ENCODE measurements at regions not wholly inside any gene's neighbourhood (a gene's known extent, or its start where the extent isn't known, plus 50 kb on each side); places are given as distances from the start of the nearest gene placed in this dataset.

- H3K36me3 Mint-ChIP-seq: no peaks in the 10 kb centered on the region
- no peak for ATAC-seq
- DNase-seq: no peak
- H3K4me1 Mint-ChIP-seq: no peaks in the 10 kb centered on the region
- peaks cover 4% of the 10 kb centered on the region for H3K9me3 Mint-ChIP-seq (ENCODE audit: low read depth)
- H3K27ac Mint-ChIP-seq: no peak overlapping the region
- CTCF ChIA-PET: no interaction called here
- no peaks in the 10 kb centered on the region for H3K27me3 Mint-ChIP-seq
- H3K4me3 Mint-ChIP-seq: no peak overlapping the region
Measured at GRCh38 chr2:52113338-52113737, 1081.4 kb upstream of the NRXN1 start.

DNA sequence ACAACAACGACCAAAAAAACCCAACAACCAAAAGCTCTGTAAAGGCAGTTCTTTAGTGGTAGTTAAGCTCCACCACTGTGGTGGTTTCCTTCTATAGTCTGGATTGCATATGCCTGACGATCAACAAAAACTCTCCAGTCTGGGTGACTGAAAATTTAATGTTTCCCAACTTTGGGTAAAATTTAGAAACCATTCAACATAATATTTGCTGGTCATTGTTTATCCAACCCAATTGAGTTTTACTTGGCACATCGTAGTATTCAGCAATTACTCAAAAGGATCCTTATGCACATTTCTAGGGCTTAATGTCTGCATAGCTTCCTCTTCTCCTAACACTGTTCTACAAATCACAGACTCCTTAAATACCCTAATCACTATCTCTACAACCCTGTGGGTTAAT, 1080.2 kb upstream of the NRXN1 start:
- no peak overlapping the region for H3K27ac Mint-ChIP-seq
- DNase-seq (no peak), ATAC-seq (no peak)
- no peaks in the 10 kb centered on the region for H3K36me3 Mint-ChIP-seq
- CTCF ChIA-PET: no interaction called here
- no peaks in the 10 kb centered on the region for H3K27me3 Mint-ChIP-seq
- no peaks in the 10 kb centered on the region for H3K4me1 Mint-ChIP-seq
- H3K9me3 Mint-ChIP-seq (ENCODE audit: low read depth): peaks cover 4% of the 10 kb centered on the region
- no peak overlapping the region for H3K4me3 Mint-ChIP-seq

DNA sequence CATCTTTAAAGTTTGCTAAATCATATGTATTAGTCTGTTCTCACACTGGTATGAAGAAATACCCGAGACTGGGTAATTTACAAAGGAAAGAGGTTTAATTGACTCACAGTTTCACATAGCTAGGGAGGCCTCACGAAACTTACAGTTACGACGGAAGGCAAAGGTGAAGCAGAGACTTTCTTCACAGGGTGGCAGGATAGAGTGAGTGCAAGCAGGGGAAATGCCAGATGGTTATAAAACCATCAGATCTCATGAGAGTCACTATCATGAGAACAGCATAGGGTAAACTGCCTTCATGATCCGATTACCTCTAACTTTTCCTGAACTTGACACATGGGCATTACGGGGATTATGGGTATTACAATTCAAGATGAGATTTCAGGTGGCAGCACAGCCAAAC, 1075.2 kb upstream of the NRXN1 start:
- no peak for ATAC-seq
- Mint-ChIP-seq H3K27ac (no peak overlapping the region), H3K27me3 (no peaks in the 10 kb centered on the region), H3K9me3 (ENCODE audit: low read depth) (peaks cover 10% of the 10 kb centered on the region), H3K4me3 (no peak overlapping the region), H3K36me3 (no peaks in the 10 kb centered on the region), H3K4me1 (no peaks in the 10 kb centered on the region)
- no peak for DNase-seq
- CTCF ChIA-PET: no interaction called here

DNA sequence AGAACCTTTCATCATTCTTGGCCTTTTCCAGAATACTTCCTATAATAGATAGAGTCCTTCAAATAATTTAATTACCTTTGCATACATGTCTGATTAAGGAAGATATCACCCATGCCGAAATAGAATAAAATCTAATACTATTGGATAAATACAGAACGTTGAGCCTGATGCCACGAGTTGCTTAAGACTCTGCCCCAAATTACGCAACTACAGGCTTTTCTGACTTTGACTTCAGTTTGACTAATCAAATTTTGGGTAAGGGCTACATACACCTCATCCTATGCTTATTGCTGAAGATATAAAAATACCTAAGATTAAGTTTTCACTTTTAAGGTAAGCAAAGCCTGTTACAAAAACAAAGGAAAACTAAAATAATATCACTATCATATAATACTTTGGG, 1065.1 kb upstream of the NRXN1 start:
- H3K36me3 Mint-ChIP-seq: no peaks in the 10 kb centered on the region
- no peak for DNase-seq
- CTCF ChIA-PET: no interaction called here
- no peaks in the 10 kb centered on the region for H3K4me1 Mint-ChIP-seq
- no peak overlapping the region for H3K4me3 Mint-ChIP-seq
- no peak overlapping the region for H3K27ac Mint-ChIP-seq
- peaks cover 2% of the 10 kb centered on the region for H3K9me3 Mint-ChIP-seq (ENCODE audit: low read depth)
- H3K27me3 Mint-ChIP-seq: no peaks in the 10 kb centered on the region
- no peak for ATAC-seq

DNA sequence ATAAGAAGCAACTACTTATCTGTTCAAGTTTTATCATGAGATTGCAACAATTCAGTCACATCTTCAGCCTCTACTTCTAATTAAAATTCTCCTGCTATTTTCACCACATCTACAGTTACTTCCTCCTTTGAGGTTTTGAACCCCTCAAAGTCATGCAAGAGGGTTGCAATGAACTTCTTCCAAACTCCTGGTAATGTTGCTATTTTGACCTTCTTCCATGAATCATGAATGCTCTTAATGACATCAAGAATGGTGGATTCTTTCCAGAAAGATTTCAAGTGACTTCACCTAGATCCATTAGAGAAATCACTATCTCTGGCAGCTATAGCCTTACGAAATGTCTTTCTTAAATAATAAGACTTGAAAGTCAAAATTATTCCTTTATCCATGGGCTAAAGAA, 1052.8 kb upstream of the NRXN1 start:
- no peak overlapping the region for H3K27ac Mint-ChIP-seq
- peaks cover 10% of the 10 kb centered on the region for H3K9me3 Mint-ChIP-seq (ENCODE audit: low read depth)
- no peak overlapping the region for H3K4me3 Mint-ChIP-seq
- H3K4me1 Mint-ChIP-seq: no peaks in the 10 kb centered on the region
- no peaks in the 10 kb centered on the region for H3K27me3 Mint-ChIP-seq
- CTCF ChIA-PET: no interaction called here
- no peak for ATAC-seq
- no peaks in the 10 kb centered on the region for H3K36me3 Mint-ChIP-seq
- DNase-seq: no peak

DNA sequence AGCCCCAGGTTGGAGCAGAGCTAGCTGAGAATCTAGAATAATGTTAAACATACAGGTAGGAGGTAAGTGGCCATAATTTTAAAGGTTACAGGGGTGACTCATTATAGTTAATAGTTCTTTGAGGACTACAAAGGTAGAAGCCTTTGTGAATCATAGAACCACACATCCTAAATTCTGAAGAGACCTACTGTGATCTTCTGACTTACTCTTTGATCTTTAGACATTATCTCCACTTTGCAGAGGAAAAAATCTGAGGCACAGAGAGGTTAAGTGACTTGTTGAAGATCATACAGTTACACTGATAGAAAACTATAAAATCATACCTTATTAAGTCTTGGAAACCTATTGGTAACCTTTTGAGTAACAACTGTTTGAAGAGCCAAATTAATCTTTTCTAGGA, 1051.3 kb upstream of the NRXN1 start:
- Mint-ChIP-seq H3K36me3 (no peaks in the 10 kb centered on the region), H3K27ac (no peak overlapping the region)

DNA sequence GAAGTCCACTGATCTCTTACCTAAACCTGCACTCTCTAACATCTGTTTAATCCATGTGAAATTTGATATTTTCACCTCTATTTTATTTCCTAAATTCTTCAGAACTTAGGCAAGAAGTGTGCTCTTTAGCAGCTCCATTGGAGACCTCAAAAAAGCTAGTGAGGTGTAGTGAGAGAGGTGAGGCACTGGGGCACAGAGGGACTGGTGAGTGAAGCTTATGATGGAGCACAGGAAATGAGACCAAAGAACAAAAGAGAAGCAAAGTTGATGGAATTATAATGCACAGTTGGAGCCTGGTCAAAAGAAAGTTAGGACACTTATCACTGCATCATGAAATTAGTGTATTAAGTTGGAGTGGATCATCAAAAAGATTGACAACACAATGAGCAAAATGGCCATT, 1050.7 kb upstream of the NRXN1 start:
- no peak overlapping the region for H3K27ac Mint-ChIP-seq
- H3K9me3 Mint-ChIP-seq (ENCODE audit: low read depth): peaks cover 13% of the 10 kb centered on the region
- H3K4me1 Mint-ChIP-seq: no peaks in the 10 kb centered on the region
- CTCF ChIA-PET: no interaction called here
- DNase-seq: no peak
- ATAC-seq: no peak
- H3K27me3 Mint-ChIP-seq: no peaks in the 10 kb centered on the region
- H3K36me3 Mint-ChIP-seq: no peaks in the 10 kb centered on the region
- H3K4me3 Mint-ChIP-seq: no peak overlapping the region

More for the DNA sequence above, 1051.3 kb upstream of the NRXN1 start:
- ATAC-seq: no peak
- peaks cover 12% of the 10 kb centered on the region for H3K9me3 Mint-ChIP-seq (ENCODE audit: low read depth)
- CTCF ChIA-PET: no interaction called here
- no peak overlapping the region for H3K4me3 Mint-ChIP-seq
- H3K4me1 Mint-ChIP-seq: no peaks in the 10 kb centered on the region
- DNase-seq: no peak
- H3K27me3 Mint-ChIP-seq: no peaks in the 10 kb centered on the region

- H3K9me3 Mint-ChIP-seq (ENCODE audit: low read depth): peaks cover 9% of the 10 kb centered on the region
- H3K27me3 Mint-ChIP-seq: no peaks in the 10 kb centered on the region
- no peak overlapping the region for H3K27ac Mint-ChIP-seq
- no peaks in the 10 kb centered on the region for H3K4me1 Mint-ChIP-seq
- no peaks in the 10 kb centered on the region for H3K36me3 Mint-ChIP-seq
- CTCF ChIA-PET: no interaction called here
- DNase-seq (no peak), ATAC-seq (no peak)
- no peak overlapping the region for H3K4me3 Mint-ChIP-seq
Measured at GRCh38 chr2:52079602-52080001, 1047.7 kb upstream of the NRXN1 start.

DNA sequence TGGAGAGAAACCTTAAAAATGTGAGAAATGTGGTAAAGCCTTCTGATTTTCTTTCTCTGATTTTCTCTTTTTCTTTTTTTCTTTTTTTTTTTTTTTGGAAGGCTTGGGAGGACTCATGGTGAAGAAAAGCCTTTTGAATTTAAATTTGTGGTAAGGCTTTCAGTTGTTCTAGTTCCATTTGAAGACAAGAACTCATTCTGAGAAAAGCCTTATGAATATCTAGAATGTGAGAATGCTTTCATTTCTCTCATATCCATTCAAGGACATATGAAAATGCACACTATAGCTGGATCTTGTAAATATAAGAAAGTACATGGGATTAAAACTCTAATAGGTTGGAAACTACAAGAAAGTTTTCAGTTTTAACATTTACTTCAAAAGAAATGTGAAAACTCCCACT, 1045.2 kb upstream of the NRXN1 start:
- H3K27ac Mint-ChIP-seq: no peak overlapping the region
- no peaks in the 10 kb centered on the region for H3K27me3 Mint-ChIP-seq
- DNase-seq: no peak
- H3K4me1 Mint-ChIP-seq: no peaks in the 10 kb centered on the region
- H3K36me3 Mint-ChIP-seq: no peaks in the 10 kb centered on the region
- no peak for ATAC-seq
- CTCF ChIA-PET: no interaction called here
- no peak overlapping the region for H3K4me3 Mint-ChIP-seq
- peaks cover 13% of the 10 kb centered on the region for H3K9me3 Mint-ChIP-seq (ENCODE audit: low read depth)

DNA sequence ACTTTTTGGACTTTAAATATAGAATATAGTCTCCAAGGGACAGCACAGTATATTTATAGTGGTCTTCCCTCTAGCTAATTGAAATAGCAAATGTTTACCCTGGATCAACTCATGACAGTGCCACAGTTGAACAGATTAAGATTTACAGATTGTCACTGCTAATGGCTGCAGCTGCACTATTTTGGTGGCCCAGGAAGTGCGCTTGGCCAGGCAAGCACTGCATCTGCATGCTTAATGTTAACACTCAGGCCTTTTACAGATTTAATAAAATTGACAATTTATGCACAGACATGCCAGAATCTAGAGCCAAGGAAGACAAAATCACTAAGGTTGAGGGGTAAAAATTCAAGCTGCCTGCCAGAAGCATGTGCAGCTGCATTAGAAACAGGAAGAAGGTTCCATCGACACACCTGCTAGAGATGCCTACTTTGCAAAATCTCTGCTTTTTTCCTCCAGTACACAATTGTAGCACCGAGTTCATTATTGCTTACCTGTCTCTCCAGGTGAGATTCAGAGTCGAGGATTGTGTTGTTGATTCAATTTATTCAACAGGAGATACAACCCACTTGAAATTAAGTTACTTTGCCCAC, 1042.3 kb upstream of the NRXN1 start:
- CTCF ChIA-PET: no interaction called here
- H3K27me3 Mint-ChIP-seq: no peaks in the 10 kb centered on the region
- peaks cover 11% of the 10 kb centered on the region for H3K9me3 Mint-ChIP-seq (ENCODE audit: low read depth)
- H3K27ac Mint-ChIP-seq: no peak overlapping the region
- DNase-seq (no peak), ATAC-seq (no peak)
- no peak overlapping the region for H3K4me3 Mint-ChIP-seq
- H3K36me3 Mint-ChIP-seq: no peaks in the 10 kb centered on the region
- H3K4me1 Mint-ChIP-seq: no peaks in the 10 kb centered on the region

DNA sequence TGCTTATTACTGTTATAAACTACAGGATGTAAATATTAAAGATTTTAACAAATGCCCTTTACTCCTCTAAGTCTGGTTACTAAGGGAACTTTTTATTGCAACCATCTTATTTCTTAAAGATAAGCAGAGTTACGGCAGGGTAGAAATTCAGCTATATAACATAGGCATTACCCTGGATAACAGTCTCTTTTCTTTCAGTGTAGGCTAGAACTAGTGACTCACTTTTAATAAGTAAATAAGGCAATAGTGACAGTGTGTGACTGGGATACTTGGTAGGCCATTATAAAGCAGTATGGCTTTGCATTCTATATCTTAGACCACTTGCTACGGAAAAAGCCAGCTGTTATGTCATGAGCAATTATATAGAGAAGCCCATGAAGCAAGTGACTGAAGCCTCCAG, 1041.0 kb upstream of the NRXN1 start:
- no peak for DNase-seq
- Mint-ChIP-seq H3K36me3 (no peaks in the 10 kb centered on the region), H3K4me3 (no peak overlapping the region), H3K9me3 (ENCODE audit: low read depth) (peaks cover 8% of the 10 kb centered on the region), H3K27me3 (no peaks in the 10 kb centered on the region), H3K4me1 (no peaks in the 10 kb centered on the region), H3K27ac (no peak overlapping the region)
- no peak for ATAC-seq
- CTCF ChIA-PET: no interaction called here

DNA sequence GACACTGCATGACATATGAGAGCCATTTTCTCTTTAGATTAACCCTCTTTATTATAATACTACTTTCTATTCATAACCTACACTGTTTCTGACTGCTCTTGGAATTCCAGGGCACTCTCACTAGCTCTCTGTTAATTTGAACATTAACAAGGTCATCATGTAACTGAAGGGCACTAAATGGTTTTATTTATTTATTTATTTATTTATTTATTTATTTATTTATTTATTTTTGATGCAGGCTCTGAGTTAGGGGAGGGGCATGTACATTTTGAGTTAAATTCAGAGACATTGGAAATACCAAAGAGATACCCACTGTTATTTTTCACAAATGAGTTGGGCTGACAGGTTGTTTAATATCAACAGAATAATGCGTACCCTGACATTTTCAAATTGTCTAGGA, 1038.7 kb upstream of the NRXN1 start:
- Mint-ChIP-seq H3K4me1 (no peaks in the 10 kb centered on the region), H3K27ac (no peak overlapping the region), H3K9me3 (ENCODE audit: low read depth) (peaks cover 8% of the 10 kb centered on the region), H3K4me3 (no peak overlapping the region), H3K27me3 (no peaks in the 10 kb centered on the region), H3K36me3 (no peaks in the 10 kb centered on the region)
- no peak for ATAC-seq
- CTCF ChIA-PET: no interaction called here
- no peak for DNase-seq

DNA sequence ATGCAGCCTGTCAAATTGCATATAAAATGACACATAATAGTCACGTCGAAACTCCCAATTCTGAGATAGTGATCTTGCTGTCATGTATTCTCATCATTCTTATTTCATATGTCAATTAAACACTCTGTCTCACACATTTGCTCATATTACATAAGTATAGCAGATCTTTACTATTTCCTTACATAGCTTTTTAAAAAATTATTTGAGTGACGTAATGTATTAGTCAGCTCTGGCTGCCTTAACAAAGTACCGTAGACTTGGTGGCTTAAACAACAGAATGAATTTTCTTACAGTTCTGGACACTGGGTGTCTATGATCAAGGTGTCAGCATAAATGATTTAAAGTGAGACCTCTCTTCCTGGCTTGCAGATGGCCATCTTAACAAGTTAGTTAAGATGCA, 1032.3 kb upstream of the NRXN1 start:
- H3K4me3 Mint-ChIP-seq: no peak overlapping the region
- no peaks in the 10 kb centered on the region for H3K4me1 Mint-ChIP-seq
- CTCF ChIA-PET: no interaction called here
- DNase-seq (no peak), ATAC-seq (no peak)
- no peaks in the 10 kb centered on the region for H3K36me3 Mint-ChIP-seq
- no peak overlapping the region for H3K27ac Mint-ChIP-seq
- no peaks in the 10 kb centered on the region for H3K27me3 Mint-ChIP-seq
- H3K9me3 Mint-ChIP-seq (ENCODE audit: low read depth): peaks cover 12% of the 10 kb centered on the region

GRCh38 chr2:52054824-52055223, 1022.9 kb upstream of the NRXN1 start:
- H3K27ac Mint-ChIP-seq: no peak overlapping the region
- H3K36me3 Mint-ChIP-seq: no peaks in the 10 kb centered on the region
- H3K9me3 Mint-ChIP-seq (ENCODE audit: low read depth): peaks cover 9% of the 10 kb centered on the region
- ATAC-seq: no peak
- no peak for DNase-seq
- CTCF ChIA-PET: no interaction called here
- no peak overlapping the region for H3K4me3 Mint-ChIP-seq
- no peaks in the 10 kb centered on the region for H3K27me3 Mint-ChIP-seq
- H3K4me1 Mint-ChIP-seq: no peaks in the 10 kb centered on the region

DNA sequence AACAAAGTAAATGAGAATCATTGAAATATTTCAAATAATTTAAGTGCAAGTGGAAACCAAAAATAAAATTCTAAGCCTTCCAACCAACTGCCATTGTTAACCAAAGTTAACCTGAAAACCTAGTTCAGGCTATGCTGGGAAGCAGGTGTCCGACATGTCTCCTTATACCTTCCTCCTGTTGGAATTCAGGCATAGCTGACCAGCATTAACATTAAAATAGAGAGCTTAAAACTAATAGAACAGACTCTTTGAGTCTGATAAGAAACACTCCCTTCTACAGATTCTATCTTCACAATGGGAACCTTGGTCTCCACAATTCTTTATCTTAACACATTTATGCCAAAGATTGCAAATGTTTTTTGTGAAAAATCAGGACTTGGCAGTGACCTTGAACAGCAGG, 1004.9 kb upstream of the NRXN1 start:
- no peaks in the 10 kb centered on the region for H3K4me1 Mint-ChIP-seq
- H3K27ac Mint-ChIP-seq: no peak overlapping the region
- DNase-seq: no peak
- ATAC-seq: no peak
- H3K27me3 Mint-ChIP-seq: no peaks in the 10 kb centered on the region
- CTCF ChIA-PET: no interaction called here
- H3K4me3 Mint-ChIP-seq: no peak overlapping the region
- peaks cover 7% of the 10 kb centered on the region for H3K9me3 Mint-ChIP-seq (ENCODE audit: low read depth)
- H3K36me3 Mint-ChIP-seq: no peaks in the 10 kb centered on the region
